ENCODE measurements at regions not wholly inside any gene's neighbourhood (a gene's known extent, or its start where the extent isn't known, plus 50 kb on each side); places are given as distances from the start of the nearest gene placed in this dataset.

- Histone ChIP-seq H3K4me2 (ENCODE audit: low read length) (no peak overlapping the region), H3K27ac (ENCODE audit: low read depth, low read length) (no peak overlapping the region), H3K27me3 (ENCODE audit: insufficient read depth, low read length) (no peaks in the 10 kb centered on the region), H3K9me2 (ENCODE audit: insufficient read depth) (no peaks in the 10 kb centered on the region), H3K79me2 (ENCODE audit: insufficient read depth, low read length) (no peaks in the 10 kb centered on the region), H3K9me3 (ENCODE audit: control insufficient read depth in 1 of 2, insufficient read depth in 1 of 2, low read depth in 1 of 2, low read length in 2 of 2) (peaks cover 4 to 15% of the 10 kb centered on the region in 2 experiments; a peak in 2 of 4 replicates), H3K9ac (ENCODE audit: low read length) (no peak overlapping the region), H3K36me3 (ENCODE audit: control insufficient read depth in 1 of 2, insufficient read depth in 2 of 2, low read length in 2 of 2) (no peaks in the 10 kb centered on the region), H4K20me1 (ENCODE audit: insufficient read depth) (no peaks in the 10 kb centered on the region), H2AFZ (ENCODE audit: low read depth, low read length, poor library complexity, severe bottlenecking) (no peak overlapping the region), H3K4me3 (replicated peaks in 1 of 2; ENCODE audit: low read depth in 1 of 2, low read length in 2 of 2) (no peak overlapping the region), H3K4me1 (ENCODE audit: control insufficient read depth in 1 of 2, insufficient read depth in 2 of 2, low read length in 2 of 2) (no peaks in the 10 kb centered on the region)
- intact Hi-C loops (cut with micrococcal nuclease) = no loop called here
- BruUV-seq (replicated peaks) = no TSS peak
- no peak for TF ChIP-seq SP1 (IDR thresholded peaks at IDR 0.05; ENCODE audit: low read depth)
- no peak for TF ChIP-seq ZFX (IDR thresholded peaks at IDR 0.05)
- no peak for DNase-seq (ENCODE audit: low read depth, low spot score)
- CTCF ChIA-PET = no interaction called here
- ATAC-seq = no peak
- RAD21 ChIA-PET (ENCODE audit: low non-redundant PET in 1 of 2, low total read pairs in 2 of 2, uncharacterized antibody in 2 of 2, unreplicated experiment in 2 of 2) = no interaction called here
- POLR2A ChIA-PET = no interaction called here
Measured at GRCh38 chr2:21567395-21567794, 443.6 kb downstream of the TDRD15 start.

GRCh38 chr2:21571686-21572085 is 447.9 kb downstream of the TDRD15 start:
- H2AFZ ChIP-seq (ENCODE audit: low read depth, low read length, poor library complexity, severe bottlenecking) = no peak overlapping the region
- RAD21 ChIA-PET (ENCODE audit: low non-redundant PET in 1 of 2, low total read pairs in 2 of 2, uncharacterized antibody in 2 of 2, unreplicated experiment in 2 of 2) = no interaction called here
- no peak for DNase-seq (ENCODE audit: low read depth, low spot score)

More at GRCh38 chr2:21571686-21572085, 447.9 kb downstream of the TDRD15 start:
- POLR2A ChIA-PET = no interaction called here
- H3K4me1 ChIP-seq (ENCODE audit: control insufficient read depth in 1 of 2, insufficient read depth in 2 of 2, low read length in 2 of 2) = no peaks in the 10 kb centered on the region
- TF ChIP-seq FOSL1 (IDR thresholded peaks at IDR 0.05; ENCODE audit: low read depth) (no peak), SRF (IDR thresholded peaks at IDR 0.05; ENCODE audit: low read depth) (no peak), JUND (IDR thresholded peaks at IDR 0.05) (no peak), ELF1 (IDR thresholded peaks at IDR 0.05; ENCODE audit: borderline replicate concordance, low read depth) (no peak)
- TF ChIP-seq, protein P1, sequence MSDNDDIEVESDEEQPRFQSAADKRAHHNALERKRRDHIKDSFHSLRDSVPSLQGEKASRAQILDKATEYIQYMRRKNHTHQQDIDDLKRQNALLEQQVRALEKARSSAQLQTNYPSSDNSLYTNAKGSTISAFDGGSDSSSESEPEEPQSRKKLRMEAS (IDR thresholded peaks at IDR 0.05) = no peak
- H3K36me3 ChIP-seq (ENCODE audit: control insufficient read depth in 1 of 2, insufficient read depth in 2 of 2, low read length in 2 of 2) = no peaks in the 10 kb centered on the region
- H3K27ac ChIP-seq (ENCODE audit: low read depth, low read length) = no peak overlapping the region
- H3K9me3 ChIP-seq (ENCODE audit: control insufficient read depth in 1 of 2, insufficient read depth in 1 of 2, low read depth in 1 of 2, low read length in 2 of 2) = peaks cover 11 to 14% of the 10 kb centered on the region in 2 experiments; a peak in 2 of 4 replicates
- no peak for ATAC-seq
- H3K9me2 ChIP-seq (ENCODE audit: insufficient read depth) = no peaks in the 10 kb centered on the region
- no peak overlapping the region for H3K4me2 ChIP-seq (ENCODE audit: low read length)
- intact Hi-C loops (cut with micrococcal nuclease) = no loop called here
- no peaks in the 10 kb centered on the region for H3K27me3 ChIP-seq (ENCODE audit: insufficient read depth, low read length)
- H3K9ac ChIP-seq (ENCODE audit: low read length) = no peak overlapping the region
- no peak overlapping the region for H3K4me3 ChIP-seq (replicated peaks in 1 of 2; ENCODE audit: low read depth in 1 of 2, low read length in 2 of 2)
- no TSS peak for BruUV-seq (replicated peaks)
- CTCF ChIA-PET = no interaction called here
- H3K79me2 ChIP-seq (ENCODE audit: insufficient read depth, low read length) = no peaks in the 10 kb centered on the region
- no peaks in the 10 kb centered on the region for H4K20me1 ChIP-seq (ENCODE audit: insufficient read depth)
